HG03520 (cell line): ENCODE measurements at regions not wholly inside any gene's neighbourhood (a gene's known extent, or its start where the extent isn't known, plus 50 kb on each side); places are given as distances from the start of the nearest gene placed in this dataset.

ENCODE experiments used
- ATAC-seq: cut with Tn5 transposase; IDR thresholded peaks from one replicate; pipeline ENCODE4 v1.9.1; 2021; ENCODE audit warnings: mild to moderate bottlenecking, moderate library complexity; ENCODE audit not compliant: unreplicated experiment

DNA sequence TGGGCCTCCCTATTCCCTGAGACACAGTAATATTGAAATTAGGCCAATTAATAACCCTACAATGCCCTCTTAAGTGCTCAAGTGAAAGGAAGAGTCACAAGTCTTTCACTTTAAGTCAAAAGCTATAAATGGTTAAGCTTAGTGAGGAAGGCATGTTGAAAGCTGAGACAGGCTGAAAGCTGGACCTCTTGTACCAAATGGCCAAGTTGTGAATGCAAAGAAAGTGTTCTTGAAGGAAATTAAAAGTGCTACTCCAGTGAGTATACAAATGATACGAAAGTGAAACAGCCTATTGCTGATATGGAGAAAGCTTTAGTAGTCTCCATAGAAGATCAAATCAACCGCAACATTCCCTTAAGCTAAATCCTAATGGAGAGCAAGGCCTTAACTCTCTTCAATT is 140.8 kb downstream of the PTCSC3 start:
- no peak for ATAC-seq

DNA sequence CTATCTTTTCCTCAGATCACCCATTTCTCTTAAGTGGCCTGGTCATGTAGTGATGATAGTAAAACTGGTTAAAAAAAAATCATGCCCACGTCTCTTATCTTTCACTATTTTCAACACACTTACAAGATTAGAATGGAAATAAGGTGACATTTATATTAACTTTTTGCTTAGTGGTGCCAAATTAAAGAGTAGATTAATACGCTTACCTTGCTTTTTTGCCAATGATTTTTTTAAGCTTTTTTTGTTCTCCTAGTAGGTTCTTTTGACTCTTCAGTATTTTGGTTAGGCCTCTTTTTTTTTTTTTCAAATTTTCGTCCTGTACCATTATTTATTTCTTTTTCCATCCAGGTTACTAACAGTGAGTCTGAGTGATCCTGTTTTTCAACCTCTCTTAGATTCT is 147.9 kb downstream of the PTCSC3 start:
- ATAC-seq = no peak

DNA sequence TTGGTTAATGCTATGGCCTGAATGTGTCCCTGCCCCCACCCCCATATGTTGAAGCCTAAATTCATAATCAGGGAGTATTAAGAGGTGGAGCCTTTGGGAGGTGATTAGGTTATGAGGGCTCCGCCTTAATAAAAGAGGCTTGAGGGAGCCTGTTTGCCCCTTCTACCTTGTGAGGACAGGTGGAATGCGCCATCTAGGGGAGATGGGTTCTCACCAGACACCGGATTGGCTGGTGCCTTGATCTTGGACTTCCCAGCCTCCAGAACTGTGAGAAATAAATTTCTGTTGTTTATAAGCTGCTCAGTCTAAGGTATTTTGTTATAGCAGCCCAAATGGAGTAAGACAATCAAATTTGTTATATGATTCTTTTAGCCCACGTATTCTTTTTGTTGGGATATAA is 148.3 kb downstream of the PTCSC3 start:
- no peak for ATAC-seq

DNA sequence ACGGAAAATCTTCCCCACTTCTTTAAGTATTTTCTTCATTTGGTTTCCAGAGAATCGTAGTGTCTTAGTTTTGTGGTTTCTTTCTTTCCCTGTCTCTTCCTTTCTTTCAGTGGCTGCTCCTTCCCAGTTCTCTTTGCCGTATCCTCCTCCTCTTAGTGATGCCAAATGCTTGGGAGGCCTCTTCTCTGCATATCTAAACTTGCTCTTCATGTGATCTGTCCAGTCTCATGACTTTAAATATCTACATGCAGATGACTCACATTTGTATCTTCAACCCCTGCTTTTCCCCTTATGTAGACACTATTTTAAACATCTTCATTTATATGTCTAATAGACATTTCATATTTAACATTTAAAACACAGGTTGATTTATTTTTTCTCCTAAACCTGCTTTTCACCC is 149.2 kb downstream of the PTCSC3 start:
- no peak for ATAC-seq

DNA sequence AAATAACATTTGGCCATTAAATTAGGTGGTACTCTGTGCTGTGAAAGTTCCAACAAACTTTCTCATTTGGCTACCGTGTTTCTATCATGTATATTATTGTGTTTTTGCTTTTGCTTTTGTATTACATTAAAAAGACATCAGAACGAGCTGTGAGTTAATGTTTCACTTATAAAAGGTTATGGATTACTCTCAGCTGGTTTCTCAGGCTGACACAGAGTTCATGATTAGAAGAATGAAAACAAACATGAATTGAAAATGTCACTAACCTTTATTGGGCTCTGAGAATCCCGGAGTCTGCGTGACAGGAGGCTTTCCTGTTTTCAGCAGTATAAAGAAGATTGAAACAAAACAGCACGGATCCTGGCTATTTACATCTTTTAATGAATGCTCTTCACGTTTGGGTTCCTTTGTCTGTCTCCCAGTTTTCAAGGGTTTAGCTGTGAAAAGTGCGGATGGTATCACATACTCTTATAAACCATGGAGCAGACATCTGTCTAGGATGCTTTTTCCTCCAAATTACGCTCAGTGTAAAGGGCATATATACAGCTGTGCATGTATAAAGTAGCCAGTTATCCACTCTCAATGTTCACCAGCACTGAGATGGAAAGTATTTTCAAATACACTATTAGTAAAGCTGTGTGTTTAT is 153.6 kb downstream of the PTCSC3 start:
- ATAC-seq = no peak

DNA sequence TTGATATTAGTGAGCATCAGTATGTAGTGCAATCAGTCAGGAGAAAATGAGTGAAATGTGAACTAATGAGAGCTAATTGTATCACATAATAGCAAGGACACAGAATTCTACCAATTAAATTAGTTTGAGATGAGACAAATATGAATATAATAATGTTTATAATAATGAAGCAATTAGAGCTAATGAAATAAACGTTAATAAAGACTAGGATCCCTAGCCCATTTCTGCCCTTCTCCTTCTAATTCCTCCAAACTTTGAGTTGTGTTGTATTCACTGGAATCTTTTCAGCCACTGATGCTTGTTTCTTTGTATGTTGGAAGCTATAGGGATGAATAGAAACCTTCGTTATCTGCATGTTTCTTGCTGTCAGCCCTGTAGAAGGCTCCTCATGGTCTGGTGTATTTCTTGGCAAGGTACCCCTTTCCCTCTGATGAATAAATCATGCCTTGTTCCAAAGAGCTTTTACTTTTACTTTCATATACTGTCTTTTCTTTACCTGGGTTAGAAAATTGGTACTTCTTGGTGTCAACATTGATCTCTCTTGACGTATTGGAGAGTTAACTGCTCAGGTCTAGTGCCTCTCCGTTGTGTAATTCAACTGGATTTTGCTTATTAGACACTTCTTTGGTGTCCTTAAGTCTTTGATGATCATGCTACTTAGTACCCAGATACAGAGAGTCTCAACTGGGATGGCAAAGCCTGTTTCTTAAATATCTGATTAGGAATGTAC is 154.8 kb downstream of the PTCSC3 start:
- no peak for ATAC-seq

DNA sequence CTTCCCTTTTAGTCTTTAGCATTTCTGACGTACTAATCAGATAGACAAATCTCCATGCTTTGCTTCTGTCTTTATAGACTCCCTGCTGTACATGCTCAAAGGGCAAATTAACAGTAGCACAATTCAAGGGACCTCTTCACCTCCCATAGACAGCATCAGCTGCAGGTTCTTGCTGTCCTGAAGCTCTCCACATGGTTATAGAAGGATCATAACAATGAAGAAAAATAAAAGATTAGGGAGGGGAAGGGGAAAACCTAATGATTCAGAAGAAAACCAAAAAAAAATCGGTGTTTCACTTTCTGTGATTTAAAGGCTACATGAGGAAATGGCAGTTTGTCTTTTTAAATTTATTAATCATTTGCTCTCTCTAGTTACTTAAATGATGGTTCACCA is 155.5 kb downstream of the PTCSC3 start:
- no peak for ATAC-seq

DNA sequence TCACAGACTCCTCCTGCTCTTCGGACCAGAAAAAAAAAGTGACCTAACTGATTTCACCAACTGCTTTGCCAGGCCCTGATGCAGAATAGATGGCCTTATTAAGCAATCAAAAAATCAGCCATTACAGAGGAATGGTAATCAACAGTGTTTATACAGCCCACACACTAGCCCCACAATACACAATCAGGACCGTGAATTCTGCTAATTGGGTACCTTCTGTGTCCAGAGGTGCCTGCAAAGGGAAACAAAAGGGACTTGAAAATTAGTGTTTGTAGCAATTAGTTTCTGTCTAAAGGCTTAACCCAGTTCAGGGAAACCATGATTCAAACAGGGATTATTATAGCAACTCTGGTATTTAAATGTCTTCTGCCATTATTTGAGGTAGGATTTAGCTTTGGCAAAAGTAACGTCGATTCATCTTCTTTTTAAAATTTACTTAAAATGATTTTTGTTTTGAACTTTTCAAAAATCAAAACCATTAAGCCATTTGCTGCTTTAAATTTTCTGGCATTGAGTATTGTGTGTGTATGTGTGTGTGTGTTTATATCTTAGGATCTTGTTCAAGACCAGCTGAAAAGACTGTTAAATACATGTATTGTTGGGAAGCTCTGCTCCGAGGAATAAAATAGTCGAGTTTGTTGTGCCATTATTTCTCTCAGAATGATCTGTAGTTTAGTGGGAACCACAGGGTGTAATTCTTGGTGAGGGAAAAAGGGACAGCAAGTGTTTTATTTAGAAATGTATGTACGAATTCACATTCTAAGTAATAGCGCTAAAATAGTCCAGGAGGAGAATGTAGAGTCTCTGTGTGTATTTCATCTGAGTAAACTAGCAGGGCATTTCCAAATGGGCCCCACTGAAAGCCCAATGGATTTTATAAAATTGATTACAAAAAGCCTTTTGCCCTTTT is 156.1 kb downstream of the PTCSC3 start:
- no peak for ATAC-seq

DNA sequence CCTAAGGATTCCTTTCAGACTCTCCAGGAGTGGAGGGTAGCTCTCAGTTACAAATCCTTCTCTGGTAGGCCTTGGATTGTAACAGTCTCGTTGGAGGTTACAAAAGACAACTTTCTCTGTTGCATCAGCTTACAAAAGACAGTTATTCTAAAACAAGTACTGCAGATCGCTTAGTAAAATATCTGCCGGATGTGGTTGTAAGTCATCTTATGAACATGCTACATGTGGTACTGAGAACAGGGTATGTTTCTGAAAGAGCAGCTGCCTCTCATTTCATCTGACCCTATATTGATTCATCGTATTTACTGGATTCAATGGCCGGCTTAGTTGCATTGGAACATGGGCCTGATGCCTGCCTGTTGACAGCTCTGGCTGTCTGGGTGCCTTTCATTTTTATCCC is 157.4 kb downstream of the PTCSC3 start:
- no peak for ATAC-seq

DNA sequence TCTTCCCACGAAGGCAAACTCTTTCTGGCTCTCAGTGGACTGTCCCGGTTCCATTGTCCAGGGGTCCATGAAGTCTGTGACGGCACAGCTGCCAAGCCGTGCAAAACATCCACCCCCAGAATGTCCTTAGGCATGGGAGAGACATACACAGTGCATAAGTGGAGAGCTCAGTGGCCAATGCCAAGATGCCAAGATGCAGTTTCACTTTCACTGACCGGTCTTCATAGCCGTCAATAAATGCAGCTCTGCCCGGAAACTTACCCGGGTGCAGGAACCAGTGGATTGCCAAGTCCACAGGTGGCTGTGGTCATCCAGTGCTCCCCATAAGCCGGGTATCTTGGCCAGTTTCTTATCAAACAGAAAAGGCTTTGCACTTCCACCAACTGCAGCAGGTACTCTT is 162.3 kb downstream of the PTCSC3 start:
- no peak for ATAC-seq

DNA sequence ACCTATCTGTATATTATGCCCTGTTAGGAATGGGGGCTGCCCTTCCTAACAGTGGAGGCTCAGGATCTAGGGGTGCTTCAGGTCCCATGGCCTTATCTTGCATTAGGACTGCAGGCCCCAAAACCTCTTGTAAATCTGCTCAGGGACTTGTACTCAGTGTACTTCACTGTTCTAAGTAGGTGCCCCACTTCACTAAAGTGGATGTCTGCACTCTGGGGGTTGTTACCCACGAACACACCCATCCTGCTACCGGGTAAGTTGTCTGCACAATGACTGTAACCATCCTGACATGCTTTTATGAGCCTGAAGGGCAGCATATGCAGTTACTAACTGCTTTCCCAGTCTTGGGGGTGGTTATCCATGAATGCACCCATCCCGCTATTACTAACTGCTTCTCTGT is 163.0 kb downstream of the PTCSC3 start:
- ATAC-seq = no peak

DNA sequence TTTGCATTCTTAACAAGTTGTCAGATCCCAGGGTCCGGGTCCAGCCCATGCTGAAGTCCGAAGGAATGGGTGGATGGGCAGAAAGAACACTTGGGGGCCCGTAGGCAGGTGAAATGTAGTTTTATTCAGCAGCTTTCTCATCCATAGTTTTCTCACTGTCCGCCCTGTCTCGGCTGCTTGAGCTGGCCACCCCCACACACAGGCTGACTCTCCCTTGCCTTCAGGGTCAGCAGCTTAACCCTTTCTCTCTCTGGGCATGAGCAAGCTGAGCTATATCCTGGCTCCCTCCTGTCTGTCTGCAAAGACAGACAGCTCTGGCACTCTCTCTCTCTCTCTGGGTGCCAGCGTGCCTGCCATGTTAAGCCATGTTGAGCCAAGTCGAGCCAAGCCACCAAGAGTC is 163.9 kb downstream of the PTCSC3 start:
- no peak for ATAC-seq

DNA sequence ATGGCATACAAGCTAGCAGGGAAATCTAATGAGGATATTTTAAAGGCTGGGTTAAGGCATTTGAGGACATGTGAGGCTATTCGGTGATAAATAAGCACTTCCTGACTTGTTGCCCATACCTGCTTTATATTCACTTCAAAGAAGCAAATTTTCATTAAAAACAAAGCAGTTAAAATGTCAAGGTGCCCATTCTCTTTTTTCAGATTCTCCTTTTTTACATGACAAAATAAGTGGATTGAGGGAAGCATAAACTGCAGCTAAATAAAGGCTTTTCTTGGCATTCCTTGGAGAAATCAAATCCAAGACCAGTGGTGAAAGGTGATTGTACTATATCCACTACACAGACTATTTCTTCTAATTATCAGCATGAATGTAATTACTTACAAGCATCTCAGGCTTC is 166.9 kb downstream of the PTCSC3 start:
- no peak for ATAC-seq

DNA sequence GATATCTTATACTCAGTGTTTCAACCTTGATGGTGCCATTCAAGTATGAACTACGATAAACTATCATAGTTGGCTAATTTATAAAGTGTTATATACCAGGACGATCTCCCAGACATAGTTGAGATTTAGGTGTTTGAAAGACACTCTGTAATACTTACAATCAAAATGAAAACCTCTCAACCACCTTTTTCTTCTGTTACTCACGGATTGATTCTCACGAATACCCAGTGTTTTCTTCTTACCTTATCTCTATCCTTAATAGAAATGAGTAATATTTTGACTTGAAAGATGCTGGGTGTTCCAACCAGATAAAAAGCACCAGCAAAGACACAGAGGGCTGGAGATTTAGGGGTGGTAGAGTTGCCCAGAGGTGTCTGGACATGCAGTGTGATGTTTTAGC is 169.9 kb downstream of the PTCSC3 start:
- no peak for ATAC-seq

DNA sequence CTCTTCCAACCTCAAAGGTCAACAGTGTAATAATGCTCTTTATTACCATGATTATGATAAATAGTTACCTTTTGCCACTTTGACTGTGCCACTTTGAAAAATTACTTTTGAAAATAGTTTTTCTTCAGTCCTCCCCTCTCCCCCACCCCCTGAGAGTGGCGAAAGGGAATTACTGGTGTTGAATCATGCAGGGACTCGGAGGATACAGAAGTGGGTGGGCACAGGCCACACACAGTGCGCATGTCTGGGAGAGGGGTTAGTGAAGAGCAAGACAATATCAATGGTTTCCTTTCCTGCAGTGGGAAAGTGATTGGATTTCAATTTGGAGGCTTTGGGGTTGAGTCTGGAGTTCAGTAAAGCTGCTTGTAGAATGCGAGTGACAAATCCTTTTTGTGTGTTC is 170.9 kb downstream of the PTCSC3 start:
- no peak for ATAC-seq

DNA sequence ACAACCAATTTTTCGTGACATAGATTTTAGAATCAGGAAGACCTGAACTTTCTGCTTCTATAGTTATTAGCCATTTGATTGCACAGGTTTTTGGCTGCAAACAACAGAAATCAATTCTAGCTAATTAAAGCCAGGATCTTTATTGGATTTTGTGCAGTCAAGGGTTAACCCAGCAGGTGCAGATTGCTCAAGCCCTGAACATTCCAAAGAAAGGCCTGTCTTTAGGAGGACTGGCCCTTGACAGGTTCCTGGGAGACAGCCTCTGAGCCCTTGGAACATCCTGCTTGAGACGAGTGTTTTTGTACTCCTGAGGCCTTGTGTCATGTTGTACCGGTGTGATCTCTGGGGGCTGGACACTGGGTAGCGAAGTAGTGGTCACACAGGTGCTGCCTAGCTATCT is 174.6 kb downstream of the PTCSC3 start:
- no peak for ATAC-seq

DNA sequence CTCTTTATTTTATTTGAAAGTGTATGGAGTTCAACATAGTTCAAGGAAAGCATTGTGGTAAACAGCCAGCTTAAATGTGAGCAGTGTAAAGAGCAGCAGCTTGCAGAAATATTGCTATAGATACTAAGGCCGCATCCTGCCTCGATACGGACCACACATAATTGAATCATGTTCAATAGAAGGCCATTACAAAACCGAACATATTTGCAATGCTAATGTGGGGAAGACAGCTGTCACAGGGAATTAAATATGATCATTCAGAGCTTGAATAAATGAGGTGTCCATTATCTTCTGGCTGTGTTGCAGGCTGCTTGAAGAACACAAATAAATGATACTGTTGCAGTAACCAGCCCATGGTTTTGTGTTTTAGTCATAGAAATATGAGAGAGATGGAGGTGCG is 173.2 kb downstream of the BRMS1L start:
- no peak for ATAC-seq

DNA sequence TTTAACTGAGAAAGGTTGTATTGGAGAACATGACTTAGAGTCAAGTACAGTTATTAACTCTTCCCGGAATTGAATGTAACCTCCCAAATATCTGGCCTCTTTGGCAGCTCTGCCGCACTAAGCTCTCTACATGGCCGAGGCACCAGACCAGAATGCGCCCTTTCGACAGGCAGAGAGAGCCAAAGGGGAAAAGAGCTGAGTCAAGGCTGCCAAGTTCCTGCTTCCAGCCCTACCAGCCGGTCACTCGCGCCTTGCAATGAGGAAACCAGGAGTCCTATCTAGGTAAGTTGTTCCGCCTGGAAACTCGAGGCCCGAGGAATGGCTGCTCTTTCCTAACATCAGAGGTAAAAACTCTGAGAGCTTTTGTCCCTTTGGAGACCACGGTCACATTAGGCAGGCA is 172.2 kb downstream of the BRMS1L start:
- ATAC-seq = no peak

DNA sequence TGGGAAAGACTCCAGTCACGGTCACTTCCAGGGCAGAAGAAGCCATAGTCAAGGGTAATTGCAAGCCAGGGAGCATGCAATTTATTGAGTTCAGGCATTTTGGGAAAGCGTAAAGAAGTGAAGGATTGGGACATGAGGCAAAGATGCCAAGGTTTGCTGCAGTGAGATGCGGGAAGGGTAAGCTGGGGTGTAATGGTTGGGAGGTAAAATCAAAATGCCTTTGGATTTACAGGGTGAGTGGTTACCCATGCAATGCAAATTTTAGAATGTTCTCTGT is 167.5 kb downstream of the BRMS1L start:
- ATAC-seq = no peak

DNA sequence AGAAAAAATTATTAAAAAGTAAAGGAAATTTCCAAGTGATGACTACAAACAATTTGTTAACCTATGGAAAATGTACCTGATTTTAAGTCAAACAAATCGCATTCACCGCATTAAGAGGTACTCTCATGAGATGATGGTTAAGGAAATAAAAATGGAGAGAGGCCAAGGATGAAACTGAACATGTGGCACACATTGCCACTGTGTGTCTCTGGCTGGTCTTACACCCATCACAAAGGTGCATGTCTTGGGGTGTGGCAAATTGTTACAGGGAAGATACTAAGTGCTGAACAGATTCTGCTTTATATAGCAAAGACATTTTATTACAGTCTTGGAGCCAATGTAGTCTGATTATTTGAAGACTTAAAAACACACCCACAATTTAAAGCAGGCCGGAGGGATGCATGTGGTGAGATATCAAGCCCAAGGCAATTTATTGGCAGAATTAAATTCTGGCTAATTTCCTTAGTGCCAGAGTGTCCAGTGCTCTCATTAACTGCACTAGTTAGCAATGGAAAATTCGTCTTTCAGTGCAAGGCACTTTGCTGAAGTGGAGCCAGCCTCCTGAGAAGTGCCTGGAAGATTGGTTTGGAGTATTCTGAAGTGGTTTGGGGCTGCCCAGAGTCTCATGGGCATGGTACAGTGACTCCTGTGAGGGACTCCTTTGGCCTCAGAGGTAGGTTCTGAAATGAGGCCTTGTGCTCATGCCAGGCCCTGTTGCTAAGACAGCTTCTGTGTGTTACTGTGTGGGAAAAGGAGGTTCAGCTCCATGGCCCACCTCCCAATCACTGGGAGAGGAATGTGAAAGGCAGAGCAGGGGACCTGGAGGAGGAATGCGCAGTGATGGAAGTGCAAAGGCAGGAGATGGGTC is 166.9 kb downstream of the BRMS1L start:
- ATAC-seq = no peak

DNA sequence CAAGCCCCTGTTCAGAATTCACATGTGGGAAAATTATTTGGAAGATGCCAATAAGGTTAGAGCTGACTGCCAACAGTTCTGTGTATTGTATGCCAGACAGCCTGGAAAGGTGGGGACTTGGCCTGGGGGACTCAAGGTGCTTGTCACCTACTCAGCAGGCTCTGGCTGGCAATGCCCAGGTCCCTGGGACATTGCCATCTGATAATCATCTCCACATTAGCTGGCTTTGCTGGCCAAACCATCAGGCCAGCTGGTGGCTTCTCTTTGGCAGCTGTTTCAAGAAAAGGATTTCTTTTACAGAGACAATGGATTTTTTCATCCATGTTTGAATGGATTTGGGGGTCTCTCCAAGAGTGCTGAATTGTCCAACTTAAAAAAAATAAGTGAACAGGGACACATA is 165.2 kb downstream of the BRMS1L start:
- no peak for ATAC-seq
